HepG2 (cell line): ENCODE measurements at regions not wholly inside any gene's neighbourhood (a gene's known extent, or its start where the extent isn't known, plus 50 kb on each side); places are given as distances from the start of the nearest gene placed in this dataset.

Source experiments
- ATAC-seq: fragments of 200-7000 bp; cut with Tn5 transposase; 3 replicates; pipeline ENCODE4 v1.9.1; 2020; ENCODE audit warnings: mild to moderate bottlenecking, moderate library complexity
- BruUV-seq: library from RNA; stranded (reverse); fragments of 400-500 nt; replicated peaks from 2 replicates; lab custom pipeline; 2021; lab: Mats Ljungman, UMichigan
- CTCF ChIA-PET: fragments of 300-600 bp; formaldehyde crosslinking; extraction: SDS; loops from one replicate; lab custom pipeline; 2021; ENCODE audit warnings: low total read pairs, inconsistent platforms, low intra/inter-chr PET ratio; lab: Yijun Ruan, JAX
- POLR2A ChIA-PET: fragments of 350-600 bp; sonication (Branson Sonifier 250); formaldehyde crosslinking; loops from one replicate; lab custom pipeline; 2020; ENCODE audit warnings: antibody characterized with exemption, inconsistent platforms; lab: Yijun Ruan, JAX
- DNase-seq: peaks from one replicate; pipeline ENCODE4 v3.0.0-alpha.2; 2015; ENCODE audit warnings: low spot score
- FAIRE-seq: peaks from 3 replicates; lab custom pipeline; 2011; peaks lifted over from hg19 to GRCh38; lab: Jason Lieb, UNC
- H2AFZ ChIP-seq: one replicate; pipeline ENCODE4 v1.6.1; 2011; ENCODE audit warnings: low read length, inconsistent platforms
- H3K27ac ChIP-seq: fragments of 300-600 bp; 3 replicates; pipeline ENCODE4 v1.8.0; 2011; ENCODE audit warnings: mixed run types, mild to moderate bottlenecking, mixed read lengths, low read length, inconsistent platforms; ENCODE audit not compliant: insufficient read depth; ENCODE audit errors: extremely low read length
- H3K27me3 ChIP-seq, 2 experiments: fragments of 200-600 bp in 1 of 2; 2 replicates in 1 of 2; 3 replicates in 1 of 2; pipeline versions ENCODE4 v1.6.0 to v1.8.0; 2011; ENCODE audit warnings: low read length in 2 of 2, mild to moderate bottlenecking in 2 of 2, moderate library complexity in 2 of 2, inconsistent platforms in 1 of 2; ENCODE audit not compliant: insufficient read depth in 2 of 2, control insufficient read depth in 1 of 2
- H3K36me3 ChIP-seq, 2 experiments: fragments of 200-600 bp in 1 of 2; replicated peaks in 1 of 2; 2 replicates in 1 of 2; 3 replicates in 1 of 2; pipeline versions ENCODE4 v1.5.1 to v1.8.0; 2011; ENCODE audit warnings: low read length in 2 of 2, inconsistent platforms in 1 of 2; ENCODE audit not compliant: insufficient read depth in 2 of 2, control insufficient read depth in 1 of 2
- H3K4me1 ChIP-seq: 2 replicates; pipeline ENCODE4 v1.5.1; 2012; ENCODE audit warnings: low read length, inconsistent platforms; ENCODE audit not compliant: insufficient read depth
- H3K4me2 ChIP-seq: 2 replicates; pipeline ENCODE4 v1.6.0; 2011; ENCODE audit warnings: low read depth, low read length, inconsistent platforms
- H3K4me3 ChIP-seq, 3 experiments: fragments of 200-600 bp in 1 of 3; sonication (generic), shearing (Covaris generic) in 1 of 3; replicated peaks in 1 of 3; 2 replicates each; pipeline ENCODE4 v1.5.1; 2011 to 2016; ENCODE audit warnings: low read length in 3 of 3, inconsistent platforms in 2 of 3, low read depth in 2 of 3, mild to moderate bottlenecking in 2 of 3, control low read depth in 1 of 3, mixed read lengths in 1 of 3; ENCODE audit not compliant: insufficient read depth in 1 of 3
- H3K79me2 ChIP-seq: one replicate; pipeline ENCODE4 v1.6.1; 2011; ENCODE audit warnings: low read length, inconsistent platforms; ENCODE audit not compliant: insufficient read depth
- H3K9ac ChIP-seq: 2 replicates; pipeline ENCODE4 v1.6.0; 2011; ENCODE audit warnings: mild to moderate bottlenecking, low read depth, low read length, inconsistent platforms; ENCODE audit not compliant: insufficient read depth
- H3K9me3 ChIP-seq: 2 replicates; pipeline ENCODE4 v1.5.1; 2012; ENCODE audit warnings: mild to moderate bottlenecking, low read length
- H4K20me1 ChIP-seq: 2 replicates; pipeline ENCODE4 v1.6.0; 2011; ENCODE audit warnings: inconsistent platforms, mild to moderate bottlenecking, low read length, moderate library complexity; ENCODE audit not compliant: insufficient read depth
- ARNT2 ChIP-seq: sonication (generic); formaldehyde crosslinking; IDR thresholded peaks from 2 replicates; pipeline ENCODE4 v1.8.0; 2022; ENCODE audit warnings: mild to moderate bottlenecking, low read depth, missing genetic modification reagents, moderate library complexity
- EZH2 ChIP-seq: conservative IDR thresholded peaks from 2 replicates; pipeline ENCODE4 v1.6.1; 2012; ENCODE audit warnings: mild to moderate bottlenecking, low read depth, low read length, moderate library complexity
- IKZF5 ChIP-seq: IDR thresholded peaks from 2 replicates; pipeline ENCODE4 v1.6.1; 2018; ENCODE audit warnings: missing genetic modification reagents, mild to moderate bottlenecking, missing compliant biosample characterization
- ISL2 ChIP-seq: sonication (generic); formaldehyde crosslinking; IDR thresholded peaks from 2 replicates; pipeline ENCODE4 v1.5.0; 2020; ENCODE audit warnings: missing genetic modification reagents
- MAZ ChIP-seq, 2 experiments: sonication (generic) in 1 of 2; formaldehyde crosslinking in 1 of 2; IDR thresholded peaks; 2 replicates each; pipeline versions ENCODE4 v1.5.0 to v1.6.1; 2012 to 2020; ENCODE audit warnings: low read depth in 2 of 2, mild to moderate bottlenecking in 2 of 2, borderline replicate concordance in 1 of 2, improper control_type of control experiment in 1 of 2, low read length in 1 of 2, missing genetic modification reagents in 1 of 2, moderate library complexity in 1 of 2
- NBN ChIP-seq: fragments of 450-650 bp; conservative IDR thresholded peaks from 2 replicates; pipeline ENCODE4 v1.6.1; 2017
- NFYB ChIP-seq: sonication (generic); formaldehyde crosslinking; IDR thresholded peaks from 2 replicates; pipeline ENCODE4 v1.4.0; 2020; ENCODE audit warnings: missing genetic modification reagents
- SUZ12 ChIP-seq: fragments of 150-350 bp; IDR thresholded peaks from 2 replicates; pipeline ENCODE4 v1.6.1; 2014; ENCODE audit warnings: low read depth, low read length
- TBX2 ChIP-seq: sonication (generic); formaldehyde crosslinking; IDR thresholded peaks from 2 replicates; pipeline ENCODE4 v1.5.0; 2020; ENCODE audit warnings: missing genetic modification reagents, mild to moderate bottlenecking, borderline replicate concordance
- ZFP62 ChIP-seq: sonication (generic); formaldehyde crosslinking; IDR thresholded peaks from 2 replicates; pipeline ENCODE4 v1.4.0; 2020; ENCODE audit warnings: missing genetic modification reagents
- ZNF17 ChIP-seq: sonication (generic); formaldehyde crosslinking; IDR thresholded peaks from 2 replicates; pipeline ENCODE4 v1.5.0; 2020; ENCODE audit warnings: mild to moderate bottlenecking, missing genetic modification reagents
- ZNF839 ChIP-seq: sonication (generic); formaldehyde crosslinking; IDR thresholded peaks from 2 replicates; pipeline ENCODE4 v1.4.0; 2020; ENCODE audit warnings: missing genetic modification reagents, mild to moderate bottlenecking, borderline replicate concordance
- ZSCAN29 ChIP-seq: sonication (generic); formaldehyde crosslinking; conservative IDR thresholded peaks from 2 replicates; pipeline ENCODE4 v1.4.0; 2020; ENCODE audit warnings: mild to moderate bottlenecking, missing genetic modification reagents
- WGBS: methylation state at CpG from one replicate; pipeline ENCODE4 v1.1.6; 2017; ENCODE audit warnings: low lambda C conversion rate; 5-methylcytosine and 5-hydroxymethylcytosine counted together
- in situ Hi-C: cut with HindIII; loops from 2 replicates; pipeline ENCODE4 v1.10.0; 2017; ENCODE audit warnings: low pct_unique_long_range_greater_than_20kb; ENCODE audit not compliant: extremely low pct_ligation_motif_present
- intact Hi-C: fragments of 100-400 bp; cut with micrococcal nuclease; formaldehyde crosslinking; loops from one replicate; pipeline ENCODE4 v1.10.0; 2022; ENCODE audit not compliant: unreplicated experiment

- H4K20me1 ChIP-seq: no peaks in the 10 kb centered on the region
- intact Hi-C loops (no loop called here), in situ Hi-C loops (no loop called here)
- BruUV-seq: no TSS peak
- H3K9me3 ChIP-seq: no peaks in the 10 kb centered on the region
- WGBS: 2% methylated on average over 2 of the region's 2 CpGs
- H3K9ac ChIP-seq: no peak overlapping the region
- no peaks in the 10 kb centered on the region for H3K36me3 ChIP-seq
- no peak overlapping the region for H3K4me3 ChIP-seq
- H2AFZ ChIP-seq: no peak overlapping the region
- H3K4me1 ChIP-seq: no peaks in the 10 kb centered on the region
- no peak overlapping the region for H3K4me2 ChIP-seq
- no peak for DNase-seq
- POLR2A ChIA-PET: no interaction called here
- CTCF ChIA-PET: no interaction called here
- H3K27me3 ChIP-seq: 0 out of 5 replicates have a peak, but pooled peaks cover 0 to 3% of the 10 kb centered on the region in 2 experiments
- FAIRE-seq: no peak
- TF ChIP-seq ZNF839 (CRISPR knock-in tag) (no peak), NFYB (CRISPR knock-in tag) (no peak), ISL2 (CRISPR knock-in tag) (no peak), EZH2 (no peak), SUZ12 (no peak), ZFP62 (CRISPR knock-in tag) (no peak), IKZF5 (no peak), ZNF17 (CRISPR knock-in tag) (no peak), TBX2 (CRISPR knock-in tag) (no peak), ARNT2 (CRISPR knock-in tag) (no peak), NBN (no peak), ZSCAN29 (CRISPR knock-in tag) (no peak), MAZ (IDR thresholded peaks at IDR 0.05; ENCODE audit: borderline replicate concordance, low read depth, low read length) (no peak), MAZ (CRISPR knock-in tag; IDR thresholded peaks at IDR 0.05; ENCODE audit: low read depth) (no peak)
- no peaks in the 10 kb centered on the region for H3K79me2 ChIP-seq
- no peak overlapping the region for H3K27ac ChIP-seq
- no peak for ATAC-seq
Measured at GRCh38 chr2:37458133-37458532, 113.7 kb downstream of the QPCT start.
